ENCODE measurements at regions not wholly inside any gene's neighbourhood (a gene's known extent, or its start where the extent isn't known, plus 50 kb on each side); places are given as distances from the start of the nearest gene placed in this dataset.

DNA sequence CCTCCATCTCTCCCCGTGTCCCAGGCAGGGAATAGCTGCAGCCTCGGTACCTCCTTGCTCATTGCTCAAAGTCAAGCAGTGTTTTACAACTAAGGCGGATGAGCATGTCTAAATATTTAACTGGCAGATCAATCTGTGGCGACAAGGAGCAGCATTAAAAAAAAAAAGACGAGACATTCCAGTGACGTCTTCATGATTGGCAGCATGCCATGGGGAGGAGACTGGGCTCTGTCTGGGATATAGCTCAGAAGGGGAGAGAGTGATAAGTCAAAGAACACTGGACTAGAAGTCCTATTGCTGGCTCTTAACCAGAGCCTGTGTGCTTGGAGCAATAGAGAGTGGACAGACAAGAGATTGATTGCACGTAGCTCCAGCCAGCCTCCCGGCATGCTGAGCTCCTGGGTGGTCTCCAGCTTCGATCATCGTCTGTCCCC lies 287.5 kb upstream of the PODXL start:
- H3K36me3 ChIP-seq (ENCODE audit: insufficient read depth, low read length): no peaks in the 10 kb centered on the region
- H3K4me3 ChIP-seq (ENCODE audit: low read length): no peak overlapping the region
- DNase-seq (no peak), ATAC-seq (ENCODE audit: poor library complexity) (no peak)
- POLR2A ChIA-PET: no interaction called here
- TF ChIP-seq CTCF (IDR thresholded peaks at IDR 0.05): no peak
- peaks cover 23% of the 10 kb centered on the region for H3K27me3 Mint-ChIP-seq
- H3K36me3 Mint-ChIP-seq (ENCODE audit: low read depth): no peaks in the 10 kb centered on the region
- intact Hi-C loops (cut with DNase I, micrococcal nuclease): no loop called here
- no peaks in the 10 kb centered on the region for H3K9me3 ChIP-seq (ENCODE audit: control insufficient read depth in 1 of 2, insufficient read depth in 1 of 2, low read length in 2 of 2)
- no peaks in the 10 kb centered on the region for H3K27me3 ChIP-seq (ENCODE audit: control insufficient read depth in 1 of 2, insufficient read depth in 2 of 2, low read length in 2 of 2)
- no peaks in the 10 kb centered on the region for H3K4me1 Mint-ChIP-seq (ENCODE audit: low read depth)
- no peak overlapping the region for H3K27ac Mint-ChIP-seq
- H3K4me1 ChIP-seq (ENCODE audit: insufficient read depth, low read length): no peaks in the 10 kb centered on the region
- H3K4me3 Mint-ChIP-seq: no peak overlapping the region
- CTCF ChIA-PET: interaction anchor here (0.7 kb wide), 1 partner anchor 97 kb away, joined by 3 read pairs; no protein-coding TSS in a partner anchor
- no peaks in the 10 kb centered on the region for H3K9me3 Mint-ChIP-seq
- no peak overlapping the region for H3K27ac ChIP-seq (ENCODE audit: low read depth in 1 of 2, low read length in 2 of 2)

GRCh38 chr7:131839967-131840690 lies 283.7 kb upstream of the PODXL start:
- Histone ChIP-seq H3K4me1 (ENCODE audit: insufficient read depth, low read length) (no peaks in the 10 kb centered on the region), H3K36me3 (ENCODE audit: insufficient read depth, low read length) (no peaks in the 10 kb centered on the region), H3K4me3 (ENCODE audit: low read length) (no peak overlapping the region), H3K9me3 (ENCODE audit: control insufficient read depth in 1 of 2, insufficient read depth in 1 of 2, low read length in 2 of 2) (no peaks in the 10 kb centered on the region), H3K27me3 (ENCODE audit: control insufficient read depth in 1 of 2, insufficient read depth in 2 of 2, low read length in 2 of 2) (no peaks in the 10 kb centered on the region), H3K27ac (ENCODE audit: low read depth in 1 of 2, low read length in 2 of 2) (no peak overlapping the region)
- TF ChIP-seq CTCF (IDR thresholded peaks at IDR 0.05): no peak
- POLR2A ChIA-PET: no interaction called here
- ATAC-seq (ENCODE audit: poor library complexity) (no peak), DNase-seq (no peak)
- Mint-ChIP-seq H3K27me3 (peaks cover 19% of the 10 kb centered on the region), H3K4me1 (ENCODE audit: low read depth) (no peaks in the 10 kb centered on the region), H3K9me3 (no peaks in the 10 kb centered on the region), H3K27ac (no peak overlapping the region), H3K36me3 (ENCODE audit: low read depth) (no peaks in the 10 kb centered on the region), H3K4me3 (no peak overlapping the region)
- CTCF ChIA-PET: no interaction called here
- intact Hi-C loops (cut with DNase I, micrococcal nuclease): no loop called here

DNA sequence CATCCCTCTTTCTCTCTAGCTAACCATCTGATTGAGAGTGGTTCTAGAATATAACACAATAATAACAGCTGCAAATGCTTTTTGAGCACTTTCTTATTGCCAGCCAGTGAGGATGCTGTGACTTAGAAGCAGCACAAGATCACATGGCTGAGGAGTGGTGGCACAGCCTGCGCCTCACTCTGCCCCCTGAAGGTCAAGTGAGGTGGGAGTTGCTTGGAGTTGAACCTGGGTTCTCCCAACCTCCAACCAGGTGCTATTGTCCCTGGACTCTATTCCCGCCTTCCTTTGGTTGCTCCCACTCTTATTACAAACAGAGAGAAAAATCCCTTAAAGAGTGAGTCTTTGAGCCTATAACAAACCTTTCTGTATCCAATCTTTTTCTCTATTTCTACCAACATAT lies 280.3 kb upstream of the PODXL start:
- H3K9me3 Mint-ChIP-seq: no peaks in the 10 kb centered on the region

More for the DNA sequence above, 280.3 kb upstream of the PODXL start:
- Histone ChIP-seq H3K27ac (ENCODE audit: low read depth in 1 of 2, low read length in 2 of 2) (no peak overlapping the region), H3K27me3 (ENCODE audit: control insufficient read depth in 1 of 2, insufficient read depth in 2 of 2, low read length in 2 of 2) (peaks cover 5 to 25% of the 10 kb centered on the region in 2 experiments), H3K9me3 (ENCODE audit: control insufficient read depth in 1 of 2, insufficient read depth in 1 of 2, low read length in 2 of 2) (no peaks in the 10 kb centered on the region), H3K36me3 (ENCODE audit: insufficient read depth, low read length) (no peaks in the 10 kb centered on the region), H3K4me1 (ENCODE audit: insufficient read depth, low read length) (no peaks in the 10 kb centered on the region), H3K4me3 (ENCODE audit: low read length) (no peak overlapping the region)
- no peak for ATAC-seq (ENCODE audit: poor library complexity)
- TF ChIP-seq CTCF (IDR thresholded peaks at IDR 0.05): no peak
- CTCF ChIA-PET: no interaction called here
- H3K4me3 Mint-ChIP-seq: no peak overlapping the region
- peaks cover 35% of the 10 kb centered on the region for H3K27me3 Mint-ChIP-seq
- no peak overlapping the region for H3K27ac Mint-ChIP-seq
- H3K4me1 Mint-ChIP-seq (ENCODE audit: low read depth): no peaks in the 10 kb centered on the region
- POLR2A ChIA-PET: no interaction called here
- H3K36me3 Mint-ChIP-seq (ENCODE audit: low read depth): no peaks in the 10 kb centered on the region
- intact Hi-C loops (cut with DNase I, micrococcal nuclease): no loop called here
- DNase-seq: no peak
